GM12872 (cell line): ENCODE measurements at regions not wholly inside any gene's neighbourhood (a gene's known extent, or its start where the extent isn't known, plus 50 kb on each side); places are given as distances from the start of the nearest gene placed in this dataset.

ENCODE experiments used
- TF ChIP-seq, protein P1 (sequence below): IDR thresholded peaks from 3 replicates; pipeline ENCODE4 v1.5.1; 2011; ENCODE audit warnings: low read depth, mild to moderate bottlenecking, low read length, moderate library complexity; ENCODE audit not compliant: insufficient read depth

DNA sequence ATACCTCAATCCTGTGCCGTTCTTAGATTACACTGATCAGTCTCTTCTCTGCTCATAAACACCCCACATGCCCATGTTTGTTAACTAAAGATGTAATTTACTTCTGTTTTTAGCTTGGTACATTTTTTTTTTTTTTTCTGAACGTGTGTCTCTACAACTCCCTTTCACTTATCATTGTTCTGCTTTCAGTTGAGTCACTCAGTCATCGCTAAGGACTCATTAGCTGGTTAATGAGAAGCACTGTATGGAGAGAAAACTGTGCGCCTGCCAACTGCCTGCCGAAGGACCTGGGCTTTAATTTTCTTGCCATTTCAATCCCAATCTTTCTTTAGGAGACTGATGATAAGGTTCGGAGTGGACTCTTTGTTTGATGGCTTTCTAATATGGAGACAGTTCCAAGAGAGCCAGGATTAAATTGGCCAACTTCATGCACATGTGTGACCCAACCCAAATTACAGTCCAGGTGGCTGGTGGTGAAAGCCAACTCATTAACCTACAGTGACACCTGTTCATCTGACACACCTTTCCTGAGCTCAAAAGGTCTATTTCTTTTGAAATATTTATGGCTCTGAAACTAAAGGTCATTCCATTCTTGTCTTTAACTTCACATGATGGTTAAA, 334.1 kb downstream of the BCKDHB start:
- TF ChIP-seq, protein P1, sequence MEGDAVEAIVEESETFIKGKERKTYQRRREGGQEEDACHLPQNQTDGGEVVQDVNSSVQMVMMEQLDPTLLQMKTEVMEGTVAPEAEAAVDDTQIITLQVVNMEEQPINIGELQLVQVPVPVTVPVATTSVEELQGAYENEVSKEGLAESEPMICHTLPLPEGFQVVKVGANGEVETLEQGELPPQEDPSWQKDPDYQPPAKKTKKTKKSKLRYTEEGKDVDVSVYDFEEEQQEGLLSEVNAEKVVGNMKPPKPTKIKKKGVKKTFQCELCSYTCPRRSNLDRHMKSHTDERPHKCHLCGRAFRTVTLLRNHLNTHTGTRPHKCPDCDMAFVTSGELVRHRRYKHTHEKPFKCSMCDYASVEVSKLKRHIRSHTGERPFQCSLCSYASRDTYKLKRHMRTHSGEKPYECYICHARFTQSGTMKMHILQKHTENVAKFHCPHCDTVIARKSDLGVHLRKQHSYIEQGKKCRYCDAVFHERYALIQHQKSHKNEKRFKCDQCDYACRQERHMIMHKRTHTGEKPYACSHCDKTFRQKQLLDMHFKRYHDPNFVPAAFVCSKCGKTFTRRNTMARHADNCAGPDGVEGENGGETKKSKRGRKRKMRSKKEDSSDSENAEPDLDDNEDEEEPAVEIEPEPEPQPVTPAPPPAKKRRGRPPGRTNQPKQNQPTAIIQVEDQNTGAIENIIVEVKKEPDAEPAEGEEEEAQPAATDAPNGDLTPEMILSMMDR: no peak

DNA sequence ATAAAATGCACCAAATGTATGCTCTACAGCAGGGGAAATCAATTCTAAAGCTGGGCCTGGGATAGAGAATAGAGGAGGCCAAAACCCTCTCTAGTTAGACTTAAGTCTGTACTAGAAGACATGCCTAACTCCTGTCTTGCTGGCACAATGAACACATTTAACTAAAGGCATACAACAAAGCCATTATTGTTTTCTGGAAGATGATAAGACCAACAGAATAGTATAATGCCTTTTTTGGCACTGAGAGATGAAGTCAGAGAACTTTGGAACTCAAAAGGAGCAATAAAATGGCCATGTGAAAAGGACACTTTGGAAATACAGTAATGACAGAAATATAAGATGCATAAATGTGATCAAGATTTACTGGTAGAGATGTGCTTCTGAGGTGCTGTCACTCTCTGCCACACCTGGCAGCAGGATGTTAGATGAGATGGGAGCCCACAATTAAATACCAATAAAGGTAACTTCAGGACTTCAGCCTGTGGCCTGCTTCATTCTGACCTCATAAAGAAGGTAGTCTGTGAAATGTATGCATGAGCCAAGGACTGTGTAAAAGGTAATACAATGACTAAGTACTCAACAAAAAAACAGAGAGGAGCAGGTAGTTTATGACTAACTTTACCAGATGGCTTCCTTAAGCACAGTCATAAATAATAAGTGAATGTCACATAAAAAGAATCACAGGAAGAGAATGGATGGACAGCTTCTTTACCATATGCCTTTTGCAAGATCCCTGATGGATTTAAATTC, 333.4 kb downstream of the BCKDHB start:
- TF ChIP-seq, protein P1: no peak

DNA sequence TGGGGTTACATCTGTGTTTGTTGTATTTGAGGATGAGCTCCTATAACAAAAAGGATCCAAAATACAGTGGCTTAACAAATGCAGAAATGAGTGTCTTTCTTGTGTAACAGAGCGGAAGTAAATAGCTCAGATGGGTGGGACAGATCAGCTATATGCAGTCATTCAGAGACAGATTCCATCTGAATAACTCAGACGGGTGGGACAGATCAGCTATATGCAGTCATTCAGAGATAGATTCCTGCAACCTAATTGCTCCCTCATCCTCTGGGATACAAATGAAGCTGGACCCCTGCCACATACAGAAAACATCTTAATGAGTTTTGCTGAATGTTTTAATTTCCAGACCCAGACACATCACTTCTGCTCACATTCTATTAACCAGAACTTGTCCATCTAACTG, 332.3 kb downstream of the BCKDHB start:
- TF ChIP-seq, protein P1: no peak

DNA sequence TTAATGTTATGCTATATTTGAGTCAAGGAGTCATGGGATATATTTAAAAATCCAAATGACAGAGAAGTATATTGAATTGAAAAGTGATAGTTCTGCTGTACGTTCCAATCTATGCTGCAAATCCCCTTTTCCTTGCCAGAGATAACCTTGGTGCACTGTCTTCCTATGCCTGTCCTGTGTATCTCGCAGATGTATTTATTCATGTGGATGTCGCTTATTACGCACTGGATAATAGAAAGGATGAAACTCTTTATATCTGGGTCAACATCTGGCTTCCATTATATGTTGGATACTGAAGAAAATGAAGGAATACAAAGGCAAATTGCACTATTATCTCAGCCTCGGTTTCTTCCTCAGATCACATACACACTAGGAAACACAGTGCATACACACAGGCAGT, 331.3 kb downstream of the BCKDHB start:
- TF ChIP-seq, protein P1: no peak

DNA sequence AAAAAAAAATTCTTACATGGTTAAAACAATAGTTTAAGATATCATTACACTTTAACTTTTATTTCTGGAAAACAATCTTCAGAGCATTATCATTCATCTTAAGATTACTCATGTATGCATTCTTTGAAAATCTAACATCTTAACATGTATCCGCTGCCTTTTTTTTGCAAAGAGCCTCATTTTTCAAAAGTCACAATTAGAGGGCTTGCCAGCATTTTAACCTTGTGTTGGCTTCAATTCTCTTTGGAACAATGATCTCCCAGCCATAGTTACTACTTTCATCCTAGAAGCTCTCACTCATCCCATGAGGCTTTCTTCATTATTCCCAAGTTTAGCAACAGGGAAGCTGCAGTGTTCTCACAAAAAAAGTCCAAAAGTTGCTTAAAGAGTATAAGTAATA, 330.8 kb downstream of the BCKDHB start:
- TF ChIP-seq, protein P1: no peak

DNA sequence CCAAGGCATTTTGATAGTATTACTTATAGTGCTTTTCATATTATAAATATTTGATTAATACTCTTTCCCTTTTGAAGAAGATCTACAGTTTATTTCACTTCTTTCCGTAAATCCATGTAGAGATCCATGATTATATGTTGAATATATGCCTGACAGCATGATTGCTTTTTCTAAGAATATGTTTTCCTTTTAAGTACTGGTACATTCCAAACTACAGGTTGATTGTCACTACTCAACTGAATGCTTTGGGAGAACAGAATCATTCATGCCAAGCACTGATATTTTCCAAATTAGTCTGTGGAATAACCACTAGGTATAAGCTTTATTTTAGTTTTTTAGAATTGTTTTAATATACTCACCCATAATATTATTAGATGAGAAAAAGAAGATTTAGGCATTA, 330.2 kb downstream of the BCKDHB start:
- TF ChIP-seq, protein P1: no peak

DNA sequence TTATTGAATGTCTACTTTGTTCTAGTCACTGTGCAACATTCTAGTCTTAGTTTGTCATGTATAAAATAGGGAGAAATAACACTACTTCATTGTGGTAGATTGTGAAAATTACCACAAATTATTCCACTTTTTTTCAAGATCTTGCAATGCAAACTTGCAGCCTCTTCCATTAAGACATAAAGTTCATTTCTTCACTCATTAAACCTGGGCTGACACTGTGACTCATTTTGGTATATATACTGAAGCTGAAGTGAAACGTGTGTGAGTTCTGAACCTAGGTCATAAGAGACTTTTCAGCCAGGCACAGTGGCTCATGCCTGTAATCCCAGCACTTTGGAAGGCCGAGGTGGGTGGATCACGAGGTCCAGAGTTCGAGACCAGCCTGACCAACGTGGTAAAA, 329.0 kb downstream of the BCKDHB start:
- TF ChIP-seq, protein P1: no peak
